Neural cell (in vitro differentiated cells): ENCODE measurements at regions not wholly inside any gene's neighbourhood (a gene's known extent, or its start where the extent isn't known, plus 50 kb on each side); places are given as distances from the start of the nearest gene placed in this dataset.

Experiments used
- H2AFZ ChIP-seq: fragments of 200-600, 300-800 bp; sonication (generic), shearing (Covaris generic); 2 replicates; pipeline ENCODE4 v1.6.0; 2014; ENCODE audit warnings: low read depth, mild to moderate bottlenecking, antibody characterized with exemption, low read length, moderate library complexity
- H3F3A ChIP-seq: fragments of 200-600 bp; shearing (Covaris generic); 2 replicates; pipeline ENCODE4 v1.6.1; 2016; ENCODE audit warnings: mild to moderate bottlenecking, moderate library complexity, mixed read lengths, antibody characterized with exemption, low read length; ENCODE audit not compliant: insufficient read depth, poor library complexity, severe bottlenecking
- H3K27ac ChIP-seq: fragments of 200-600, 300-800 bp; sonication (generic), shearing (Covaris generic); 2 replicates; pipeline ENCODE4 v1.5.1; 2014; ENCODE audit warnings: mild to moderate bottlenecking, low read length, moderate library complexity
- H3K27me3 ChIP-seq: fragments of 300-800, 200-600 bp; sonication (generic), shearing (Covaris generic); 2 replicates; pipeline ENCODE4 v1.6.0; 2014; ENCODE audit warnings: mild to moderate bottlenecking, low read depth, low read length, moderate library complexity; ENCODE audit not compliant: insufficient read depth
- H3K36me3 ChIP-seq: fragments of 300-800, 200-600 bp; sonication (generic), shearing (Covaris generic); 2 replicates; pipeline ENCODE4 v1.5.1; 2014; ENCODE audit warnings: mild to moderate bottlenecking, antibody characterized with exemption, low read length, moderate library complexity; ENCODE audit not compliant: insufficient read depth
- H3K4me2 ChIP-seq: fragments of 300-800, 200-600 bp; sonication (generic), shearing (Covaris generic); 2 replicates; pipeline ENCODE4 v1.6.0; 2014; ENCODE audit warnings: mild to moderate bottlenecking, low read length
- H3K4me3 ChIP-seq: fragments of 300-800, 200-600 bp; sonication (generic), shearing (Covaris generic); 2 replicates; pipeline ENCODE4 v1.5.1; 2014; ENCODE audit warnings: mild to moderate bottlenecking, low read length, moderate library complexity
- H3K79me2 ChIP-seq: fragments of 200-600 bp; shearing (Covaris generic); replicated peaks from 2 replicates; pipeline ENCODE4 v1.6.0; 2014; ENCODE audit warnings: mild to moderate bottlenecking, low read length, moderate library complexity; ENCODE audit not compliant: insufficient read depth
- H3K9ac ChIP-seq: fragments of 300-800, 200-600 bp; sonication (generic), shearing (Covaris generic); 2 replicates; pipeline ENCODE4 v1.6.1; 2016; ENCODE audit warnings: mild to moderate bottlenecking, low read length, mixed read lengths
- H3K9me2 ChIP-seq: fragments of 200-600 bp; shearing (Covaris generic); 2 replicates; pipeline ENCODE4 v1.6.1; 2016; ENCODE audit warnings: mild to moderate bottlenecking, low read length, mixed read lengths; ENCODE audit not compliant: insufficient read depth
- H3K9me3 ChIP-seq: fragments of 200-600, 300-800 bp; sonication (generic), shearing (Covaris generic); 2 replicates; pipeline ENCODE4 v1.6.1; 2016; ENCODE audit warnings: mild to moderate bottlenecking, mixed run types, low read length, moderate library complexity, mixed read lengths
- H4K20me1 ChIP-seq: fragments of 200-600 bp; shearing (Covaris generic); 2 replicates; pipeline ENCODE4 v1.6.1; 2016; ENCODE audit warnings: mild to moderate bottlenecking, mixed run types; ENCODE audit not compliant: insufficient read depth
- CTCF ChIP-seq: fragments of 450-650 bp; IDR thresholded peaks from 2 replicates; pipeline ENCODE4 v1.5.1; 2014; ENCODE audit warnings: antibody characterized with exemption, mild to moderate bottlenecking, moderate library complexity; ENCODE audit not compliant: poor library complexity, severe bottlenecking
- EP300 ChIP-seq: fragments of 450-650 bp; conservative IDR thresholded peaks from 2 replicates; pipeline ENCODE4 v1.6.1; 2014; ENCODE audit warnings: antibody characterized with exemption, mild to moderate bottlenecking, moderate library complexity; ENCODE audit not compliant: poor library complexity, severe bottlenecking
- EZH2 ChIP-seq: fragments of 200-600, 300-800 bp; shearing (Covaris generic), sonication (generic); IDR thresholded peaks from 2 replicates; pipeline ENCODE4 v1.6.1; 2014; ENCODE audit warnings: antibody characterized with exemption, low read length, borderline replicate concordance, mild to moderate bottlenecking; ENCODE audit not compliant: insufficient read depth, poor library complexity, severe bottlenecking
- MXI1 ChIP-seq: fragments of 450-650 bp; conservative IDR thresholded peaks from 2 replicates; pipeline ENCODE4 v1.6.1; 2014; ENCODE audit warnings: antibody characterized with exemption, mild to moderate bottlenecking; ENCODE audit not compliant: poor library complexity, severe bottlenecking
- POLR2AphosphoS5 ChIP-seq: IDR thresholded peaks from 2 replicates; pipeline ENCODE4 v1.6.1; 2012
- RAD21 ChIP-seq: fragments of 450-650 bp; conservative IDR thresholded peaks from 2 replicates; pipeline ENCODE4 v1.6.1; 2014; ENCODE audit warnings: antibody characterized with exemption, mild to moderate bottlenecking, moderate library complexity
- REST ChIP-seq: IDR thresholded peaks from 2 replicates; pipeline ENCODE4 v1.6.1; 2012; ENCODE audit warnings: borderline replicate concordance
- SMC3 ChIP-seq: fragments of 450-650 bp; conservative IDR thresholded peaks from 2 replicates; pipeline ENCODE4 v1.6.1; 2014; ENCODE audit warnings: antibody characterized with exemption, mild to moderate bottlenecking, moderate library complexity; ENCODE audit not compliant: poor library complexity
- TAF1 ChIP-seq: IDR thresholded peaks from 2 replicates; pipeline ENCODE4 v1.6.1; 2012; ENCODE audit warnings: low read depth

- no peak overlapping the region for H3K27ac ChIP-seq
- H3K9me3 ChIP-seq: no peaks in the 10 kb centered on the region
- H3K4me2 ChIP-seq: no peak overlapping the region
- TF ChIP-seq SMC3 (no peak), EZH2 (no peak), EP300 (no peak), REST (no peak), CTCF (no peak), POLR2AphosphoS5 (no peak), TAF1 (no peak), RAD21 (no peak), MXI1 (no peak)
- H3K79me2 ChIP-seq: no peaks in the 10 kb centered on the region
- no peak overlapping the region for H3K9ac ChIP-seq
- no peak overlapping the region for H2AFZ ChIP-seq
- no peak overlapping the region for H3K4me3 ChIP-seq
- no peaks in the 10 kb centered on the region for H3F3A ChIP-seq
- H3K9me2 ChIP-seq: no peaks in the 10 kb centered on the region
- no peaks in the 10 kb centered on the region for H4K20me1 ChIP-seq
- H3K27me3 ChIP-seq: peaks cover 12% of the 10 kb centered on the region
- H3K36me3 ChIP-seq: no peaks in the 10 kb centered on the region
Measured at GRCh38 chr11:114815176-114815575, 136.8 kb downstream of the NXPE2 start.

- no peaks in the 10 kb centered on the region for H3K9me2 ChIP-seq
- H3K79me2 ChIP-seq: no peaks in the 10 kb centered on the region
- H3K4me2 ChIP-seq: no peak overlapping the region
- TF ChIP-seq SMC3: no peak
- no peak for TF ChIP-seq CTCF
- no peak for TF ChIP-seq EZH2
- TF ChIP-seq REST: no peak
- no peak for TF ChIP-seq EP300
- no peaks in the 10 kb centered on the region for H3F3A ChIP-seq
- H2AFZ ChIP-seq: no peak overlapping the region
- no peaks in the 10 kb centered on the region for H3K36me3 ChIP-seq
- no peak overlapping the region for H3K27ac ChIP-seq
- H3K27me3 ChIP-seq: peaks cover 12% of the 10 kb centered on the region
- no peaks in the 10 kb centered on the region for H4K20me1 ChIP-seq
- no peak overlapping the region for H3K9ac ChIP-seq
- no peak overlapping the region for H3K4me3 ChIP-seq
- no peaks in the 10 kb centered on the region for H3K9me3 ChIP-seq
Measured at GRCh38 chr11:114815761-114816160, 137.4 kb downstream of the NXPE2 start.
